ENCODE measurements at regions not wholly inside any gene's neighbourhood (a gene's known extent, or its start where the extent isn't known, plus 50 kb on each side); places are given as distances from the start of the nearest gene placed in this dataset.

GRCh38 chr5:60541980-60542379 lies 158.0 kb downstream of the DEPDC1B start:
- no peak for TF ChIP-seq CTCF (conservative IDR thresholded peaks at IDR 0.05)
- TF ChIP-seq ZFX (IDR thresholded peaks at IDR 0.05) = no peak

Data from C4-2B (cell line).